ENCODE measurements at regions not wholly inside any gene's neighbourhood (a gene's known extent, or its start where the extent isn't known, plus 50 kb on each side); places are given as distances from the start of the nearest gene placed in this dataset.

DNA sequence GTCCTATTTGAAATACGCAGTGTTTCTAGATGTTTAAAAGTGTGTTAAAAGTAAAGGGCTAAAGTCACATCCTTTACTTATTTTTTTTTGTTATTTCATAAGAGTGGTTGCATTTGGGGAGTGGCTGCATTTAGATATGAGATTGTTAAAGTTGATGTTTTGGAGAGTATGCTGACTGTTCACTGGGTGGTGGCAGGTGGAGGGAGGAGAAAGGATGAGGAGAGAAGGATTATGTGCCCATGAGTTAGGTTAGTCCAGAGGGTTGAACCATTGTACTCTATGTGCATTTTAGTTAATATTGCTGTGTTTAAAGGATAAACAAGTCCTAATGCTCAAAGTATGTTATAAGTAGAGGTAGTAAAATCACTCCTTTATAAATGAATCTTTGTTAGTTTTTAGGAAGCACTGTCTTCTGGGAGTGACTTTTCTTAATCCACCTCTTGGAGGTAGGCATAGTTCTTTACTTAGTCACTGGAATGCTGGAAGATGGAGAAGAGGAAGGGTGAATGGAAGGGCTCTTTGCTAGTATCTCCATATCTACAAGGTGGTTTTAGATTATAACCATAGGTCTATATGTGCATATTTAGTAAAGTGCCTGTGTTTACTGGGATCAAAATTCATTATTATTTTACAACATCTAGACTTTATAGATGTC, 332.3 kb downstream of the NPR3 start:
- Histone ChIP-seq H3K36me3 (no peaks in the 10 kb centered on the region), H3K27ac (no peak overlapping the region), H3K27me3 (no peaks in the 10 kb centered on the region), H3K4me1 (no peaks in the 10 kb centered on the region), H3K4me3 (no peak overlapping the region), H3K9me3 (peaks cover 0 to 17% (median 8%) of the 10 kb centered on the region in 4 donors)
- DNase-seq (no peak), ATAC-seq (ENCODE audit: low FRiP score in 2 of 2) (no peak)
- 90 to 93% methylated on average over 1 of the region's 1 CpG for WGBS, 2 donors
- TF ChIP-seq POLR2A (IDR thresholded peaks at IDR 0.05) (no peak), POLR2AphosphoS5 (IDR thresholded peaks at IDR 0.05) (no peak), EP300 (IDR thresholded peaks at IDR 0.05) (no peak), CTCF (IDR thresholded peaks at IDR 0.05) (no peak)

GRCh38 chr5:33046091-33046490, 335.0 kb downstream of the NPR3 start:
- no peak overlapping the region for H3K27ac ChIP-seq
- ATAC-seq (ENCODE audit: low FRiP score in 2 of 2) (no peak), DNase-seq (no peak)
- TF ChIP-seq CTCF (IDR thresholded peaks at IDR 0.05) = no peak
- no peak for TF ChIP-seq POLR2A (IDR thresholded peaks at IDR 0.05)
- TF ChIP-seq EP300 (IDR thresholded peaks at IDR 0.05) = no peak
- TF ChIP-seq POLR2AphosphoS5 (IDR thresholded peaks at IDR 0.05) = no peak
- H3K36me3 ChIP-seq = no peaks in the 10 kb centered on the region
- no peaks in the 10 kb centered on the region for H3K4me1 ChIP-seq
- no peaks in the 10 kb centered on the region for H3K27me3 ChIP-seq
- H3K4me3 ChIP-seq = no peak overlapping the region
- H3K9me3 ChIP-seq = peaks cover 0 to 6% (median 1%) of the 10 kb centered on the region in 4 donors
- 33 to 77% methylated on average over 1 to 2 of the region's 2 CpGs for WGBS, 2 donors

DNA sequence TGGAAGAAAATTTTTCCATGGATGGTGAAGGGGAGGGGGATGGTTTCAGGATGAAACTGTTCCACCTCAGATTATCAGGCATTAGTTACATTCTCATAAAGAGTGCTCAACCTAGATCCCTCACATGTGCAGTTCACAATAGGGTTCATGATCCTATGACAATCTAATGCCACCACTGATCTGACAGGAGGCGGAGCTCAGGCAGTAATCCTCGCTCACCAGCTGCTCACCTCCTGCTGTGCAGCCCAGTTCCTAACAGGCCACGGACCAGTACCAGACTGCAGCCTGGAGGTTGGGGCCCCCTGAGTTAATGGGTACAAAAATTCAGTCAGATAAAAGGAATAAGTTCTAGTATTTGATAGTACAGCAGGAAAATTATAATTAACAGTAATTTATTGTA, 337.2 kb downstream of the NPR3 start:
- TF ChIP-seq POLR2AphosphoS5 (IDR thresholded peaks at IDR 0.05) = no peak
- no peak for TF ChIP-seq POLR2A (IDR thresholded peaks at IDR 0.05)
- TF ChIP-seq EP300 (IDR thresholded peaks at IDR 0.05) = no peak
- no peak for TF ChIP-seq CTCF (IDR thresholded peaks at IDR 0.05)
- 94 to 98% methylated on average over 3 of the region's 3 CpGs for WGBS, 2 donors
- no peaks in the 10 kb centered on the region for H3K4me1 ChIP-seq

DNA sequence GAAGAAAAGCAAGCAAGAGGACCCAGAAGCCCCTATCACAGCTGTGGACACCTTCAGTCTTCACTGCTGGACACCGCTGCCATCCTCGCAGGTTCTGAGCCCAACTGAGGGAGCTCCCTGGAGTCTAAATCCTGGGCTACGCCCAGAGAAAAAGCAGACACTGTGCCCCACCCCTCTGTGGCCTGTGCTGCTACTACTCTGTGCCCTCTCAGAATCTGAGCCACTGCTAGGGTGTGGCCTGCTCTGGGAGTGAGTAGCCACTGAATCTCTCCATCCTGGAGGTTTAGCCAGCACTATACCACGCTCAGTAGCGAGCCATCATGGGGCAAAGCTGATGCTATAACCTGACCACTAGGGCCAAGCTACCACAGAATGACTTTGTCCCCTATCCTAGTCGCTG, 338.2 kb downstream of the NPR3 start:
- 92 to 95% methylated on average over 3 to 6 of the region's 6 CpGs for WGBS, 2 donors
- TF ChIP-seq POLR2AphosphoS5 (IDR thresholded peaks at IDR 0.05) = no peak
- no peak for TF ChIP-seq EP300 (IDR thresholded peaks at IDR 0.05)
- TF ChIP-seq POLR2A (IDR thresholded peaks at IDR 0.05) = no peak
- no peak for TF ChIP-seq CTCF (IDR thresholded peaks at IDR 0.05)
- Histone ChIP-seq H3K27ac (no peak overlapping the region), H3K36me3 (no peaks in the 10 kb centered on the region), H3K4me3 (no peak overlapping the region), H3K27me3 (no peaks in the 10 kb centered on the region), H3K4me1 (no peaks in the 10 kb centered on the region), H3K9me3 (no peaks in the 10 kb centered on the region)
- peak; percentile 17 to 57 for ATAC-seq (ENCODE audit: low FRiP score in 2 of 2)
- DNase-seq = no peak

More for the DNA sequence above, 337.2 kb downstream of the NPR3 start:
- H3K36me3 ChIP-seq = no peaks in the 10 kb centered on the region
- ATAC-seq (ENCODE audit: low FRiP score in 2 of 2) (no peak), DNase-seq (no peak)
- no peak overlapping the region for H3K27ac ChIP-seq
- no peaks in the 10 kb centered on the region for H3K9me3 ChIP-seq
- H3K27me3 ChIP-seq = no peaks in the 10 kb centered on the region
- no peak overlapping the region for H3K4me3 ChIP-seq

DNA sequence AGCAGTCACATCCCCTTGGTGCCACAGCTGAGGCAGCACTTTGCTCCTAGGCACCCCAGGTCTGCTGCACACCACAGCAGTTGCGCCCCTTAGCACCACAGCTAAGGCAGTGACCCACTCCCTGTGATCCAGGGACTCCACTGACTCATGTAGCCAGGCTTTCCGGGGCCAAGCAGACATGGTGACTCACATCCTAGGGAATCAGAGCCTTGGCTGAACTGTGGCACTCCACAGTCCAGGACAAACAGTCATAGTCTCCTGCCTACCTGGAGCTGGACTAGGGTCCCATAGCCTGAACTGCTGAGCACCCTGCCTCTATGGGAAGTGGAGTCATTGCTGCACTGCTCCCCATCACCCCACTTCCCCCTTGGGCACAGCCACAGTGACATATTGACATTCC, 338.7 kb downstream of the NPR3 start:
- TF ChIP-seq POLR2AphosphoS5 (IDR thresholded peaks at IDR 0.05) = no peak
- no peak for TF ChIP-seq CTCF (IDR thresholded peaks at IDR 0.05)
- no peak for TF ChIP-seq POLR2A (IDR thresholded peaks at IDR 0.05)
- TF ChIP-seq EP300 (IDR thresholded peaks at IDR 0.05) = no peak
- ATAC-seq (ENCODE audit: low FRiP score in 2 of 2) = peak; percentile 53 to 65
- no peak for DNase-seq
- no peaks in the 10 kb centered on the region for H3K27me3 ChIP-seq
- H3K9me3 ChIP-seq = no peaks in the 10 kb centered on the region
- H3K4me3 ChIP-seq = no peak overlapping the region
- no peaks in the 10 kb centered on the region for H3K4me1 ChIP-seq
- no peaks in the 10 kb centered on the region for H3K36me3 ChIP-seq
- 94% methylated on average over 2 of the region's 2 CpGs; no CpG with 5 or more reads in 1 of the 2 donors for WGBS, 2 donors
- H3K27ac ChIP-seq = no peak overlapping the region
